ENCODE measurements at regions not wholly inside any gene's neighbourhood (a gene's known extent, or its start where the extent isn't known, plus 50 kb on each side); places are given as distances from the start of the nearest gene placed in this dataset.

DNA sequence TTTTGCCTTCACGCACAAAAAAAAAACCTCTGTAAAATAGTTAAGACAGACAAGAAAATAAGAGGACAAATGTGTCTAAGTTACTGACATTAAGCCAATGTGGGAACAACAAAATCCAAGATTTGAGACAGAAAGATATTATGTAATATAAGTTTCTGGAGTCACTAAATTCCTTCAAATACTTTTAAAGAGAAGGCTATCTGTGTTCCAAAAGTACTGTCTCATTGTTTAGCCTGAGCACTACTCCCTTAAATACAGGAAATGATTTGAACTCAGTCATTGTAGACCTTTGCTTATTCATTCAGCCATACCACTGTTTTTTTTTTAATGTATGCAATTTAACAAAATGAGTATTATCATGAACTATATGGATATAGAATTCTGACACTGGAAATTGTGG, 82.7 kb upstream of the KITLG start:
- DNase-seq = no peak

DNA sequence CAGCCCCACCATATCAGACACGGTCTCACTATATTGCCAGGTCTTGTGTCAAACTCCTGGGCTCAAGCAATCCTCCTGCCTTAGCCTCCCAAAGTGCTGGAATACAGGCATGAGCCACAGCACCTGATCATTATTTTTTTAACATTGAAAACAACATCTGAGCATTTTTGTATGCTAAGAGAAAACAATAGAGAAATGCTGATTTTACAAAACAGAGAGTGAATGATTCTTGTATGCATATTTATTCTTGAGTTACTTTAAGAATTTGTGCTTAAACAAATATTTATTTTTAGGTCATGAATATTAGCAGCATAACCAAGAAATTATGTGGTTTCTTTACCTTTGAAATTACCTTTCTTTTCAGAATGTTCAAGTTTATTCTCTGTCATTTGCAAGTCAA, 81.8 kb upstream of the KITLG start:
- DNase-seq = no peak

DNA sequence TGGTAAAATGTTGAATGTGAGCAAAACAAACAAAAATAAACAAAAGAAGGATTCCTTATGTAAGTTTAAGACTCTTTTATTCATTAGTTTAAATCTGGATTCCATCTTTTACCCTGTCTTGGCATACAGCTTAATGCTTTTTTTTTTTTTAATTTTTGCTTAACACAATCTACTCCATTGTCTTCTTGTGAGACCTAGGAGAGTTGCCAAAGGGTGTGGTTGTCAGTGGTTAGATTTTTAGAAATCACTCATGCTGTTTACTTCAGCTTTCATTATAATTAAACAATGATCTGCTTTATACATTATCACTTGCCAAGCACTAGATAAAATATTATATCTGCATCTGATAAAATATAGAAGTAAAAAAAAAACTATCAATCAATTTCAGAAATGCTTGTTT, 77.7 kb upstream of the KITLG start:
- DNase-seq = no peak

DNA sequence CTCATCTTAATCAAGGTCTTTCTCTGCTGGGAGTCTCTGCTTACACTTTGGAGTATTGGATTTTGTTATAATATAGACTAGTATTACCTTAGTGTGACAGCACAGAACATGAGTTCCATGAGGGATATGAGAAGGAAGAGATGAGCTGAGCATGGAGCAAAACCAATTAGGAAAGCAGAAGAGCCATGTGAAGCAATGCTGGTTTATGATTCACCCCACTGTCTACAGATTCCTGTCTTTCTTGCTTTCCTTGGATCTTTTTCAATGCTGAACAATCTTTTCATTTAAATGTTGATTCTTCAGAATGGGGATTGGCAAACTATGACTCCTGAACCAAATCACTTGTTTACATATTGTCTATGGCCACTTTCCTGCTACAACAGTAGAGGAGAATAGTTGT, 70.4 kb upstream of the KITLG start:
- no peak for DNase-seq

DNA sequence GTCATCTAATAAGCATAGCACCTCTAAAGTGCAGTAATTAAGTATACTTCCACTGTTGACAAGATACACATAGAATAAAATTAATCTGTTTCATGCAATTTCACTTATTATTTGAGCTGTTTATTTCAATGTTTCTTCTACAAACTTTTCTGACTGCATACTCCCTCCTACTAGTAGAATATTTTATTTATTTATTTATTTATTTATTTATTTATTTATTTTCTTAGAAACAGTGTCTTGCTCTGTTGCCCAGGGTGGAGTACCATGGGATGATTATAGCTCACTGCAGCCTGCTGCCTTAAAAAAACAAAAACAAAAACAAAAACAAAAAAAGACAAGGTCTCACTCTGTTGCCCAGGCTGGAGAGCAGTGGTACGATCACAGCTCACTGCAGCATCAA, 68.4 kb upstream of the KITLG start:
- DNase-seq = no peak

DNA sequence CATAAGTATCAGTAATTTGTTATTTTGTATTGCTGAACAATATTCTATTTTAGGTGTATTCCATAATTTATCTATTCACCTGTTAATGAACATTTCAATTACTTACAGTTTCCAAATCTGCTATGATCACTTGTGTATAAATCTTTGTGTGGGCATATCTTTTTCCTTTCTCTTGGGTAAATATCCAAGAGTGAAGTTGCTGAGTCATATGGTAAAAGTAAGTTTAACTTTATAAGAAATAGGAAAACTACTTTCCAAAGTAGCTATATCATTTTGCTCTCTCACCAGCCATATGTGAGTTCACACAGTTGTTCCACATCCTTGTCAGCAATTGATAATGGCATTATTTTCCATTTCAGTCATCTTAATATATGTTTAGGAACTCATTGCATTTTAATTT, 66.6 kb upstream of the KITLG start:
- DNase-seq = no peak

DNA sequence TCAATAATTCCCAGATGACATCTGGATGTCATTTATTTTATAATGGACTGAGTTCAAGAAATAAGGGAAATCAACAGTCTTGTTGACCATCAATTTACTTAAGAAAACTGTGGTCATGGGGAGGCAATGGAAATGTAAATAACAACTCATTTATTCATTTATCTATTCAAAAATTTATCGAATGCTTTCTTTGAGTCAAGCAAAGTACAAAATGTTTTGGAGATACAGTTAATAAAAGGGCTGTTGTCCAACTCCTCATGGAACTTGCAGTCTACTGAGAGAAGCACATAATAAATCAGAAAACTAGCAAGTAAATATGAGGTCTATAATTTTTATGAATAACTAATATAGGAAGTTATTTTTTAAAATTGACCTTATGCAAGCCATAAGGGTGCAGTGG, 65.5 kb upstream of the KITLG start:
- no peak for DNase-seq

DNA sequence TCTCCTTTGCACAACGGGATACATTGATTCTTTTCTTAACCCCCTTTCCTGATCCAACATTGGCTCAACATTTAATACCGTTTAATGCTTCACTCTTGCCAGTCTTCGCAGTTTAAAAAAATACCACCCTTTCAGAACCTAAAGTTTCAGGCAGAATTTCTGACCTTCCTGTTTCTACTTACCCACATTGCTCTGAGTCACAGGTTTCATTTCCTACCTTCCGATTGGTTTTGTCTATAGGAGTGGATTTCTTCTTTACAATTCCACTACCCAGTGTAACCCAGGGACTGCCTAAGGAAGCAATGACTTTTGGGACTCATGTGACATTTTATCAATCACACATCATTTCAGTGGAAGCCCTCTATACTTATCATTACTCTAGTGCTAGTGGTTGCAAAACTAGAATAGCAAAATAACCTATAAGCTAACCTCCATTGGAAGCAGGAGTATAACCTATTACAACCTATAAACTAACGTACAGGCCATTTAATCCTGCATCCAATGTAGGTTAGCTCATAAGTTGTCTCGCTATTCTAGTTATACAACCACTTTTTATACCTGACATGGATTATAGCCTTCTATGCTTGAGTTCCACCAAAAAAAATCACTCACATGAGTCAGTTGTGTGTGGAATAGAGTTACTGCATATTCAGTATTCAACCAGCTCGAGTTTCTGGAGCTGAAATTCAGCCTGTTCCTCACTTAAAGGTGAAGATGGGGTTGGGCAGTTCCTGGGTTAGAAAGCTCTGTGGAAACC, 64.9 kb upstream of the KITLG start:
- DNase-seq = no peak

DNA sequence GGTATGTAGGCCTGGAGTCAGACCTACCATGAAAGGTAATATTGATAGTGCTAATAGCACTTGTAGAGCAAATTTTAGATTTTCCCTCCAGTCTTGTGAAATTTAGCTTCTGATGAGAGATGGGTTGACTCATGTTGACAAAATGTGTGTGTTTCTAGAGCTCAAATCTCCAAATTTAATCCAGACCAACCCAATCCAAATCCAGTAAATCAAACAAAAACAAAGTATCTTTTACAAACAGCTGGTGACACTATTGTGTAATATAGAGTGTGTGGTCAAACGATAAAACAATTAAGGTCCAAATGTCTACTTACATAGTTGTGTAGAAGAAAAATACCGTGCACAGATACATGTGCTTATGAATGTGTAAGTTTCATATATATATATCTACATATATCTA, 63.4 kb upstream of the KITLG start:
- no peak for DNase-seq

DNA sequence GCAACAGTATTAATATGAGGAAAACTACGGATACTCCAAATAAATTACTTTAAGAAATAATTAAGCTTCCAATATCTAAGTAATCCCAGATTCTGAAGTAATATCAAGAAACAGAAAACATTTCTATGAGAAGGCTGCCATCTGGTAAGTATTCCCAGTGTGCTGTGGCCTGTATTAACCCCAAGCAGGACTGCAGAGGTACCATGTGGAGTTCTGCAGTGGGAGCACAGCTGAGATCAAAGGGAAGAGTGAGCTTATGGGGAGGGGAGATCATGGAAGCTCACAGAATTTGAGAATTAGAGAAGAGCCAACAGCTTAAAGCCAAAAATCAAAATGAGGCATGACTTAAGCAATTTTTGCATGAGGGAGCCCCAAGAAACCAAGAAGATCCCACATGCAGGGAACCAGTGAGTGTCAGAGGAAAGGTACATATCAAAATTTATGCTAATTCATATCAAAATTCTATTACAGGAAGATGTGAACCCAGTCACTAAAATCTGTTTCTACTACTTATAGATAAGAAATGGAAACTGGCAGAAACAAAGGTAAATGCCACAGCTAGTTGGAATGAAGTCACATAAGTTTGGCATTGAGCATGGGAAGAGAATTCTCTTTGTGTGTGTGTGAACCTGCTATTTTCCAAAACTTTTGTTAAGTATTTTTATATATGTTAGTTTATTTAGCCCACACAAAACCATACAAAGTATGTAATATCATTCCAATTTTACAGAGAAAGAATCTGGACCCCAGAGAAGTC, 62.6 kb upstream of the KITLG start:
- no peak for DNase-seq

DNA sequence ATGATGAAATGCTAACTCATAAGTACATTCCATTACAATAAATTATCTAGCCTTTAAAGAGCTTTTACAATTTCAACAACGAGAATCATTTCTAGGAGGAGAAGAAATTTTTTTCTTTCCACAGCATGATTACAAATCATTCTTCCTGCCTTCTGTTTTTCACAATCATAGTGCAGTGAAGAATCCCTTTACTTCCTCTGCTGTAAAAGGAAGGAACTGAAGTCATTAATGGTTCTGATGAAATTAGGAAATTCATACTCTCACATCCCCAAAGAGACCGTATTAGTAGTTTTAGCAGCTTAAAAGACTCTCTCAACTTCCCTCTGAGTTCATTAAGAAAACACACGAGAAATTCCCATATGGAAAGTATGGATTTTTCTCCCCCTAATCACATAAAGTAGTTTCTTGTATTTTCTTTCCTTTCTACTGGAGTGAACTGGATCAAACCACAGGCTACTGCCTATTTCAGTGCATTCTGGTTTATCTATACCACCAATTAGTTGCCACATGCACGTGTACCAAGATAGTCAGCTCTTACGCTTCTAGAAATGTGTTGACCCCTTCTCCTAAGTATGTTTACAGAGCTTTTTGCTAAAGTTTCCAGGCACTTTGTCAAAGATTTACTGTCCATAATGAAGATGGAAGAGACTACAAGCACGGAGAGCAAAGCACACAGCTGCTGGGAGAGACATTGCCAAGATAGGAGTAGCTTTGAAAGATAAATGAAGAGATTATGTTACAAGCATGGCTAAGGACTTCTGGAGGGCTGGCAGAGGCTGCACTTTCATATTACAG, 58.9 kb upstream of the KITLG start:
- DNase-seq = no peak

DNA sequence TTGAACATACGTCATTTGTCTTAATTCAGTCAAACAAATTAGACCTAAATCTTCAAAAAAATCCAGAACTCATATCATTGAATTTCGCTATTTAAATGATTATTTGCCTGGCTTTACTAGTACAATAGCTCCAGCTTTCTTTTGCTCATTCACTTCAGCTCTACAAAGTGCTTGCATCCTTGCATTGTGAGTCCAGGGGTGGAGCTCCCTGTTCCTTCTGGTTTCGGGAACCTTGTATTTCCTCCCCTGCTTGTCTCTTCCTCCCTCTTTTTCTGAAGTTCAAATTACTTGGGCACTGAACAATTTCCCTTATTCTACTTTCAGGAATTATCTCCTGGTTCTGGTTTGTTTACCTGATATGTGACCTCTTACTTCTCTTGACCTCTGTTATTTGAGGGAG, 58.1 kb upstream of the KITLG start:
- no peak for DNase-seq

DNA sequence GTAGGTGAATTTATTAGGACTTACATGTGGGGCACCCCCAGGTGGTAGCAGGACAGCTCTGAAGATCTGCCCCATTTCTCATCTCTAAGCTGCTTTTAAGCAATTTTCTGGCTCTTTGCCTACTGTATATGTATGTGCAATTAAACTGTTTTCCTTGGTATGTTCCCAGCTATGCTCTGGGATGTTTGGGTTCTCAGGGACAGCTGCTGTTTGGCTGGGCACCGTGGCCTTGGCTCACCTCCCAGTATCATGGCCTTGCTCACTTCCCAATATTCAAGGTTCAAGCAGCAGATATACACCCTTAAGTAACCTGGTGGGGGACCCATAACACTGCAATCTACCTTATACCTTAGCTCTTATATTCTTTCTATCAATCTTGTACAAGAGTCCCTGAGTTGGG, 53.7 kb upstream of the KITLG start:
- DNase-seq = no peak

DNA sequence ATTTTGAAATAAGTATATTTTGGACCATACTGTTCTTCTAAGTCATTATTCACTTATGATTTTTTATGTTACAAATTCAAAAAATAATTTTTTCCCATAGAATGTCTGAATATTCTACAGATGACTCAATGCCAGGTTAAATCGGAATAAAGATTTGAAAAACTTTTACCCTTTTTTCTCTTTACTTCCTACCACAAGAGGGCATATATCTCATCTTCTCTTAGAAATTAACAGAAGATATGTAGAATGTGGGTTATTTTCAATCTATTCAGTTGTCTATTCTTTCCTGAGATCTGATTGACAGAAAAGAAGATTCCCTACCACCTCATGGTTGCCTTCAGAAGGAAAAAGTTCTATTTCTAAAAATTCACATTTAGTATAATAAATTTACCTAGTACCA, 53.0 kb upstream of the KITLG start:
- no peak for DNase-seq

DNA sequence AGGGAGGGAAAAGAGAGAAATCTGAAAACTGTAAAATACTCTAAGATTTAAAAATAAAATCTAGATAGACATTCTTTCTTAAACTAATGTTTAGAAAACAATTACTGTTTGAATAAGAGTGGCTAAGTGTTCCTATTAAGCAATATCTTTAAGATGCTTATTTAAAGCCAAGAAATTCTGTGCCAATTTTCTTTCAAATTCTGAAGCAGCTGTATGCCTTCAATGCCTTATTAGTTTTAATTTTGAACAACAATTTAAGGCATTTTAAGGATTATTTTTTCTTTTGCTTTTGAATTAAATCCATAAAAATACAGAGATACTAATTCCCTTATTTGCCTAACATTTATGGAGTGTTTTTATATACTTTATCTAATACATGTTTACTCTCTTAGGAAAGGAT, 50.3 kb upstream of the KITLG start:
- DNase-seq = no peak
